UCSD-AML1 (cell line): ENCODE measurements at regions not wholly inside any gene's neighbourhood (a gene's known extent, or its start where the extent isn't known, plus 50 kb on each side); places are given as distances from the start of the nearest gene placed in this dataset.

Experiments used
- DNase-seq: peaks from one replicate; lab custom pipeline; 2025; ENCODE audit not compliant: unreplicated experiment; lab: John Stamatoyannopoulos, UW

DNA sequence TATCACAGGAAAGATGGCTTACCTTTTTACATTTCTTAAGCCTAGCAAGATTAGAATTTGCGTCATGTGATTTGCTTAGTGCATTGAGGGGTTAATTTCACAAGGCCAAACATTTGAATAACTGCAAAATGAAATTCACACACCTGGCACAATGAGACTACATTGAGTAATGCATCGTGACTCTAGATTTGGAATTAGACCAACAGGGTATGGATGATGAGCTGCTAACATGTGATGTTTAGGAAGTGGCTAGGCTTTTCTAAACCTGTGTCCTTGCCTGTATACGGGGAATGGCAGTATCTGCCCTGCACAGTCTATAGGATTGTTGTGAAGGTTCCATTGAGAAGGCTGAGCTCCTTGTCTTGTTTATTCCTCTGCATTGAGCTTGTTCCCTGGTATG, 160.1 kb downstream of the MFSD1 start:
- DNase-seq, result no peak

DNA sequence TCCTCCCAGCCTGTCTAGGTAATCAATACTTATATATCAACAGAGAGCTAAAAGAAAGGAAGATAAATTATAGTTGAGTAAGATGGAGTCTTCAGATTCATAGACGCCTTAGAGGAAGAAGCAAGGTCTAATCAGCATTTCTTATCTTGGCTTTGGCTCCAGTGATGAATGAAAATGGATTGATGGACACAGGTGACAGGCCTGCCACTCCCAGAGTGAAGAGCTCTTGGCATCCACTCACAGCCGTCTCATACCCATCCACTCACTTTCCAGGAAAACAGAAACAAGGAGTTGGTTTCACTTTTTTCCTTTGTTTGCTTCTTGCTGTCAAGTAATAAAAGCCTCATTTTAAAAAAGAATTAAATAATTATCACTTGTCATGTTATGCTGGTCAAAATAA, 168.2 kb downstream of the MFSD1 start:
- DNase-seq, result no peak

DNA sequence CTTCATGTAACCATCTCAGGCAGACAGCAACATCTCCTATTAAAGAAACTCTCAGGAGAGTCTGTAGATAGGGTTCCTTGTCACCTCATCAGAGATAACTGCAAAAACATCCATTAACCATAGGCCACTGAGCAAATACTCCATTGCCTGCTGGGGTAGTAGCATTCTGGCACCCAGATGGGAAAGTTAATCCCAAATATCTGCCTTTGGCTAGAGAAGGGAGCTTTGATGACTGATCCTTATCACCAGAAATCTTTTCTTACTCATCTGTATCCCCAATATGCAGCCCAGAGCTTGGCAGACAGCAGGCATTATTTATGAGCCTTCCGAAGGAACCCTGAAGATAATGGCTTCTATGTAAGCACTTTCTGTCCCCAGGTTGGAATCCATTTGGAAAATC, 173.1 kb downstream of the MFSD1 start:
- no peak for DNase-seq

DNA sequence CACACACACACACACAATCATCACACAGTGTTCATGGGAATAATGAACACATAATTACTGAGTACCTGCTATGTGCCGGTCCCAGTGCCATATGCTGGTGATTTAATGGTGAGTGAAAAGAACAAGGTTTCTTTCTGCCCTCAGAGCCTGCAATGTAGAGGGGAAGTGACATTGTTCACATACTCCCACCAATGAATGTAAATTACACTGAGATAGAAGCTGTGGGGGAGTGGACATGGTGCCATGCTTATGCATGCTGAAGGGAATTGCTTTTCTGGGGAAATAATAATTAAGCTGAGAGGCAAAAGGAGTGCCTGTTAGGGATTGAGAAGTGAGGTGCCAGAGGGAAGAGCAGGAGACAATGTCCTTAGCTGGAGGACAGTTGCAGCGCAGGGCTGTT, 175.1 kb downstream of the MFSD1 start:
- DNase-seq, result no peak

- no peak for DNase-seq
Measured at GRCh38 chr3:158977497-158977896, 175.6 kb downstream of the MFSD1 start.

DNA sequence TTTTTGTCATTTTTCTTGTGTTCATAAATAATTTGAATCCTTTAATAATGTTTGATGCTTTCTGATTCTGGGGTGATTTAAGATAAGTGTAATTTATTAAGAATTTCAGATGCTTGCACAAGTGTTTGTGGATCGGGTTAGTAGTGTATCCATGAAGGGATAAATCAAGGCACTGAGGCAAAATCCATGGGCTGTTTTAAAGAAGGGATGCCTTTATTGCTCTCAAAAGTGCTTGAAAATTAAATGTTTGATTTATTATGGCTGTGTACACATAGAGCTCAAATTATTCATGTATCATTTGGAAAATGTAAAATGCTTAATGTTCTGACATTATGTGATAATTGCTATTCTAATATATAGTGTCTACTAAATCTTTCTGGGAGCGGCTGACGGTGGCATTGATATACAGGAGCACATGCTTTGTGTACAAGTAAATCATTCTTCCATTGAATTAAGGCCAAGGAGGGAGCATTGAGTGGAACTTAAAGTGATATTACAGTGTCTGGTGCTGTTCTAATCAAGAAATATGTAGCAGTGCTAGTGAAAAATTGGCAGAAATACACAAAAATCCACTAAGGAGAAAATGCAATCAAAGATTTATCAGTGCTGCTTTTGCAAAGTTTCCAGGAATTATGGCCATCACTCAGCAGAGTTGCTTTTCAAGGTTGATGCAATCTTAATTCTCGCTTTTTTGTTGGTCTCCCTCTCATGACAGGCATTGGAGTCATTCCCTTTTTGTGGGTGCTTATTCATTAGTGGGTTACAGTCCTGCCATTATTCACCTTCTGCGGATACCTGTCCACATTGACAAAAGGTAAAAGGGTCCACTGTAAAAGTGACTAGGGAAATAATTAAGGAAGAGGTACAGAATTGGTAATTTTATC, 181.6 kb downstream of the MFSD1 start:
- DNase-seq, result no peak

GRCh38 chr3:158991146-158991705, 189.4 kb downstream of the MFSD1 start:
- no peak for DNase-seq

- no peak for DNase-seq
Measured at GRCh38 chr3:158992463-158992862, 190.6 kb downstream of the MFSD1 start.

DNA sequence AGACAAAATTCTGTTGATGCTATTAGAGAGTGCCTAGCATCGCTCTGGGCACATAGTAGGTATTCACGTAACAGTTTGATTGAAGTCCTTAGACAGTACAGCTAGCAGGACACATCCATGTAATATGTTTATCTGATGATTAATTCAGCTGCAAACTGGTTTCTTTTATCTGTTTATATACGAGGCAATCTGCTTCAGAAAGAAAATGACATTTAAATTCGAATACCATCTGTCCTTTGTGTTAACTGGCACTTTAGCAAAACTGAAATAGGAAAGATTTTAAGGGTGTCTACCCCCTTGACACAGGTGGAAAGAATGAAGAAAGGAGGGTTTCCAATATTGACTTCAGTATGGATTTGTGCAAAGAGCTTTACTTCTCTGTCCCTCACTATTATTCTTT, 192.5 kb downstream of the MFSD1 start:
- DNase-seq, result no peak

- no peak for DNase-seq
Measured at GRCh38 chr3:159001711-159002110, 199.9 kb downstream of the MFSD1 start.

DNA sequence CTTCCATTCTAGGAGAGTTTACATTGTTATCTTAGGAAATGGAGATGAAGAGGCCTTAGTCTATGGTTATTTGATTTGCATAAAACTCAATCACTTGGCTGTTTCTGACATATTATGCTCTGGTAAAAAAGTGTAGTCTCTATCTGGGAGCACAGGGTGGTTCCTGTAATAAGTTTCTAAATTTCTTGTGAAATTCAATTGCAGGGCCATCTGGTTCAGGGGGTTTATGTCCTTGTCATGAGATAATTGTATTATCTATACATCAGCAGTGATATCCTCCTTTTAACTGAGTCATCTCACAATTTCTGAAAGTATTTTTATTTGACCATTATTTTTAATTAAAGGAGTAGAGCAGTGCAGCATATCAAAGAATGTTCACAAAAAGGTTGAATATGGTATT, 203.3 kb downstream of the MFSD1 start:
- no peak for DNase-seq

DNA sequence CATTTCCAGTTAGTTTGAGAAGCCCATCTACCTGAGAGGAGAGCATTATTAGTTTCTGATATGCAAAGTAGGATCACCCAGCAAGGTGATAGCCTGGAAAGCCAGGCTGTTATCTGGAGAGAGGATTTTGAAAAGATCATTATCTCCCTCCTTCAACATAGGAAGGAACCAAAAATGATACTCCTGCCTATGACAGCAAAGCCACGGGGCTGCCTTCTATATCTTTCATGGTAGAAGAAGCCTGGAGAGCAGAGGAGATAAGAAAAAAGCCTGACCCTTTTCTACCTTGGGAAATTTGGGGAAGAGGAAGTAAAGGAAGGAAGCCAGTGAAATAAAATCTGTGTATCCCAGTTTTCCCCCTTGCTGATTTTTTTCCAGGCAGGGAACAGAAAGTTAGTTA, 205.5 kb downstream of the MFSD1 start:
- DNase-seq, result no peak

DNA sequence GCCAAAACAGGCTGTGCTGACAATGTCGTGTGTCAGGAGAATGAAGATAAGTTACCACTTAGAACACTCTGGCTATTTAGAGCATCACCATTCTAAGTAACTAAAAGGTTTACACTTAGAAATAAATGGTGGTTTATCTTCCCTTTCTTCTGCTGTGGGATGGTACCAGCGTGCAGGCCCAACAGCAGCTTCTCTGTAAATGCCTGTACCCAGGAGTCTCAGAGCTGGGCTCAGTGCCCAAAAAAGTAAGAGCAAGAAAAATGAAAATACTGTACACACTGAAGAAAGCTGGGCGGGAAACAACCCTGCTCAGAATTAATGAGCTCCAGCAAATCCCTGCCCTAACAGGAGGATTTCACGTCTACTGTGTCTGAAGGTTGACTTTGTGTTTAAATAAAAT, 206.5 kb downstream of the MFSD1 start:
- no peak for DNase-seq

DNA sequence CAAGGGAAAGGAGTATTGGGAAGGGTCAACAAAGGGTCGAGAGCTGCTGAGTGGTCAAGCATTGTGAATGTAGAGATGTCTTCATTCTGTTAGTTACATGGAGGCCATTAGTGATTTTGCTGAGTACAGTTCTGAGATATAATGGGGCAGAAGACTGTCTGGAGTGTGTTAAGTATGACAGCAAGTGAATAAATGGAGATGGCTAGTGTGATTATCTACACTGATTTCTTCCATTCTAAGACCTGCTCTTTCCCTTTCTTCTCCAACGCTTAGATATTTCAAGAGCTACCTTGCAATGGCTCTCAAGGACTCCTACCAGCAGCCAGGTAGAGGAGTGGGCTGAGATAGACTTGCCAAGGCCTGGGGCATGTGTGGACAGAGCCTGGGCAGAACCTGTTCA, 216.5 kb downstream of the MFSD1 start:
- no peak for DNase-seq

DNA sequence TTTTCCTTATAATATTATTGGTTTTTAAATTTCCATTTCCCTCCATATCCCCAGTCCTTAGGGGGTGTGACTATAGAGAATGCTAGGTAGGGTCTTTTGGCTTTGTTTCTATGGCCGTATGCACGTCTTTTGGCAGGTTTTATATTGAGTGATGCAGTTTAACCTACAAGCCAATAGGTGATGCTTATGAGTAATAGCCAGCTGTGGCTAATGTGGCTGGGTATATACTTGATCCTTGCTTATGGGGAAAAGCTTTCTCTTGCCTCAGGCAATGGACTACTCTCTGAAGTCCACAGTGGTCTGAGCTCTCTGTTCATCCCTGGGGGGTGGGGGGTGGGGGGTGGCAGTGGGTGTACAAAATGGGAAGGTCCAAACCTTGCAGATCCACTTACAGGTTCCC, 223.9 kb downstream of the MFSD1 start:
- DNase-seq, result no peak

- DNase-seq, result no peak
Measured at GRCh38 chr3:159026510-159026909, 224.7 kb downstream of the MFSD1 start.

- DNase-seq, result no peak
Measured at GRCh38 chr3:159028706-159029105, 226.9 kb downstream of the MFSD1 start.

DNA sequence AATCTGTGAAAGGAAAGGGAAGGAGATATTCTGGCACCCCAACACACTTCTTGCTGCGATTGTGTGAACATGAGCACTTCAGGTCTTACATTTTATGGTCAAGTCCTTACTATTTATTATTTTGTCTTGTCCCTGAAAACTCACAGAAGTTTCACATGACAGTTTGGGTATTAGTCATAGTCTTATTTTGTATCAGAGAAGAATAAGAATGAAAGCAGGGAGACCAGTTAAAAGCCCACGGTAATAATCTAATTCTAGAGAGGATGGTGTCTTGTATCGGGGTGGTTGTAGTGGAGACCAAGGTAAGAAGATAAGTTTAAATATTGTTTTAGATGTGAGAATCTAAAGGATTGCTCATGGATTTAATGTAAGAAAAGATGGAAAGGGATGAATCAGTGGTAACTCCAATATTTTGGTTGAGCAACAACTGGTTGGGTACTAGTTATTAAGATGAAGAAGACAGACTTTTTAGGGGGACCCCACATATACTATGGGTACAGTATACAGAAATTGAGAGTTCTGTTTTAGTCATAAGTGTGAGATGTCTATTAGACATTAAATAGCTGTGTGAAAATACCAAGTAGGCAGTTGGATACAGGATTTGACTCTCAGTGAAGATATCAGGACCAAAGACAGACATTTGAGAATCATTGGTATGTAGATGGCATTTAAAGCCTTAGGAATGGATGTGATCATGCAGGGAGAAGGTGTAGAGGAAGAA, 227.6 kb downstream of the MFSD1 start:
- no peak for DNase-seq

GRCh38 chr3:159030138-159030670, 228.3 kb downstream of the MFSD1 start:
- DNase-seq, result no peak

GRCh38 chr3:159030886-159031679, 229.2 kb downstream of the MFSD1 start:
- no peak for DNase-seq

- no peak for DNase-seq
Measured at GRCh38 chr3:159032311-159032710, 230.5 kb downstream of the MFSD1 start.
